ENCODE measurements at regions not wholly inside any gene's neighbourhood (a gene's known extent, or its start where the extent isn't known, plus 50 kb on each side); places are given as distances from the start of the nearest gene placed in this dataset.

DNA sequence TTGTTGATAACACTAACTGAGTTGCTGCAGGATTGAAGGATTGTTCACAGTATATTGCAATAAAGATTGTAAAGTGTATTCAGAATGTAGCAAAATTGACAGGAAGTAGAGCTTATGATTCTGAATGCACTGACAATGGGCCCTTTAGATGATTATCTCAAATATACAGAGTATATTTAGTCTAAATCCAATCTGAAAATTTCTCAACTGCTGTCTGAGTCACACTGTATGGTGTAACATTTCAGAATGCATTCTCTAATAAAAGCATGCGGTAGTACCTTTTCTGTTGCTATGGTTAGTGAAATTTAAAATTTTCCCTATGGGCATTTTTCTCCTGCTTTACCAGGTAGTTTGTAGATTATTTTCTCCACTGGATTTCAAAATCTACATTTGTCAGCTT is 365.2 kb downstream of the PCDH17 start:
- no peaks in the 10 kb centered on the region for H3K36me3 ChIP-seq (ENCODE audit: control insufficient read depth in 2 of 2, insufficient read depth in 1 of 2, low read length in 2 of 2)
- CTCF ChIA-PET = interaction anchor here (0.5 to 0.7 kb wide), 2 partner anchors 10 to 706 kb away, joined by 3 to 4 read pairs; no protein-coding TSS in a partner anchor
- H3K9me3 ChIP-seq (ENCODE audit: control insufficient read depth, insufficient read depth, low read depth, low read length) = no peaks in the 10 kb centered on the region
- POLR2A ChIA-PET = no interaction called here
- no peaks in the 10 kb centered on the region for H3K4me1 ChIP-seq (ENCODE audit: control insufficient read depth, insufficient read depth, low read length)
- H3K4me3 ChIP-seq (ENCODE audit: low read depth, low read length) = no peak overlapping the region
- no peak for TF ChIP-seq ZNF391 (tag by site-specific recombination; IDR thresholded peaks at IDR 0.05; ENCODE audit: borderline replicate concordance, low read depth)
- TF ChIP-seq ZBTB17 (tag by site-specific recombination; IDR thresholded peaks at IDR 0.05) = no peak
- no peak for TF ChIP-seq ZFHX2 (tag by site-specific recombination; conservative IDR thresholded peaks at IDR 0.05)
- no peak for TF ChIP-seq MZF1 (tag by site-specific recombination; IDR thresholded peaks at IDR 0.05; ENCODE audit: borderline replicate concordance)
- TF ChIP-seq, protein P1, sequence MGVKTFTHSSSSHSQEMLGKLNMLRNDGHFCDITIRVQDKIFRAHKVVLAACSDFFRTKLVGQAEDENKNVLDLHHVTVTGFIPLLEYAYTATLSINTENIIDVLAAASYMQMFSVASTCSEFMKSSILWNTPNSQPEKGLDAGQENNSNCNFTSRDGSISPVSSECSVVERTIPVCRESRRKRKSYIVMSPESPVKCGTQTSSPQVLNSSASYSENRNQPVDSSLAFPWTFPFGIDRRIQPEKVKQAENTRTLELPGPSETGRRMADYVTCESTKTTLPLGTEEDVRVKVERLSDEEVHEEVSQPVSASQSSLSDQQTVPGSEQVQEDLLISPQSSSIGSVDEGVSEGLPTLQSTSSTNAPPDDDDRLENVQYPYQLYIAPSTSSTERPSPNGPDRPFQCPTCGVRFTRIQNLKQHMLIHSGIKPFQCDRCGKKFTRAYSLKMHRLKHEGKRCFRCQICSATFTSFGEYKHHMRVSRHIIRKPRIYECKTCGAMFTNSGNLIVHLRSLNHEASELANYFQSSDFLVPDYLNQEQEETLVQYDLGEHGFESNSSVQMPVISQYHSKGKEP (tag by site-specific recombination; IDR thresholded peaks at IDR 0.05) = no peak
- TF ChIP-seq ZNF433 (tag by site-specific recombination; IDR thresholded peaks at IDR 0.05; ENCODE audit: low read depth) = no peak
- H3K27ac ChIP-seq (ENCODE audit: extremely low read depth, low read depth, low read length) = no peak overlapping the region

GRCh38 chr13:58004751-58005150 is 373.2 kb downstream of the PCDH17 start:
- Histone ChIP-seq H3K27ac (ENCODE audit: extremely low read depth, low read depth, low read length) (no peak overlapping the region), H3K9me3 (ENCODE audit: control insufficient read depth, insufficient read depth, low read depth, low read length) (no peaks in the 10 kb centered on the region), H3K4me1 (ENCODE audit: control insufficient read depth, insufficient read depth, low read length) (no peaks in the 10 kb centered on the region), H3K36me3 (ENCODE audit: control insufficient read depth in 2 of 2, insufficient read depth in 1 of 2, low read length in 2 of 2) (no peaks in the 10 kb centered on the region), H3K4me3 (ENCODE audit: low read depth, low read length) (no peak overlapping the region)
- ChIA-PET CTCF (no interaction called here), POLR2A (no interaction called here)
- TF ChIP-seq HIC1 (tag by site-specific recombination; IDR thresholded peaks at IDR 0.05) (no peak), ZNF76 (tag by site-specific recombination; IDR thresholded peaks at IDR 0.05; ENCODE audit: borderline replicate concordance, low read depth) (no peak), ZNF324 (tag by site-specific recombination; IDR thresholded peaks at IDR 0.05) (no peak), MZF1 (tag by site-specific recombination; IDR thresholded peaks at IDR 0.05; ENCODE audit: borderline replicate concordance) (no peak), YY2 (tag by site-specific recombination; IDR thresholded peaks at IDR 0.05) (no peak), ZNF426 (tag by site-specific recombination; IDR thresholded peaks at IDR 0.05) (no peak), ZBTB11 (tag by site-specific recombination; conservative IDR thresholded peaks at IDR 0.05; ENCODE audit: low read depth) (no peak)
- TF ChIP-seq, protein P2, sequence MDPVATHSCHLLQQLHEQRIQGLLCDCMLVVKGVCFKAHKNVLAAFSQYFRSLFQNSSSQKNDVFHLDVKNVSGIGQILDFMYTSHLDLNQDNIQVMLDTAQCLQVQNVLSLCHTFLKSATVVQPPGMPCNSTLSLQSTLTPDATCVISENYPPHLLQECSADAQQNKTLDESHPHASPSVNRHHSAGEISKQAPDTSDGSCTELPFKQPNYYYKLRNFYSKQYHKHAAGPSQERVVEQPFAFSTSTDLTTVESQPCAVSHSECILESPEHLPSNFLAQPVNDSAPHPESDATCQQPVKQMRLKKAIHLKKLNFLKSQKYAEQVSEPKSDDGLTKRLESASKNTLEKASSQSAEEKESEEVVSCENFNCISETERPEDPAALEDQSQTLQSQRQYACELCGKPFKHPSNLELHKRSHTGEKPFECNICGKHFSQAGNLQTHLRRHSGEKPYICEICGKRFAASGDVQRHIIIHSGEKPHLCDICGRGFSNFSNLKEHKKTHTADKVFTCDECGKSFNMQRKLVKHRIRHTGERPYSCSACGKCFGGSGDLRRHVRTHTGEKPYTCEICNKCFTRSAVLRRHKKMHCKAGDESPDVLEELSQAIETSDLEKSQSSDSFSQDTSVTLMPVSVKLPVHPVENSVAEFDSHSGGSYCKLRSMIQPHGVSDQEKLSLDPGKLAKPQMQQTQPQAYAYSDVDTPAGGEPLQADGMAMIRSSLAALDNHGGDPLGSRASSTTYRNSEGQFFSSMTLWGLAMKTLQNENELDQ (tag by site-specific recombination; IDR thresholded peaks at IDR 0.05; ENCODE audit: low read depth) = no peak
- TF ChIP-seq, protein P3, sequence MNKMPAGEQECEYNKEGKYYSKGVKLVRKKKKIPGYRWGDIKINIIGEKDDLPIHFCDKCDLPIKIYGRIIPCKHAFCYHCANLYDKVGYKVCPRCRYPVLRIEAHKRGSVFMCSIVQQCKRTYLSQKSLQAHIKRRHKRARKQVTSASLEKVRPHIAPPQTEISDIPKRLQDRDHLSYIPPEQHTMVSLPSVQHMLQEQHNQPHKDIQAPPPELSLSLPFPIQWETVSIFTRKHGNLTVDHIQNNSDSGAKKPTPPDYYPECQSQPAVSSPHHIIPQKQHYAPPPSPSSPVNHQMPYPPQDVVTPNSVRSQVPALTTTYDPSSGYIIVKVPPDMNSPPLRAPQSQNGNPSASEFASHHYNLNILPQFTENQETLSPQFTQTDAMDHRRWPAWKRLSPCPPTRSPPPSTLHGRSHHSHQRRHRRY (tag by site-specific recombination; IDR thresholded peaks at IDR 0.05) = no peak
- TF ChIP-seq, protein P4, sequence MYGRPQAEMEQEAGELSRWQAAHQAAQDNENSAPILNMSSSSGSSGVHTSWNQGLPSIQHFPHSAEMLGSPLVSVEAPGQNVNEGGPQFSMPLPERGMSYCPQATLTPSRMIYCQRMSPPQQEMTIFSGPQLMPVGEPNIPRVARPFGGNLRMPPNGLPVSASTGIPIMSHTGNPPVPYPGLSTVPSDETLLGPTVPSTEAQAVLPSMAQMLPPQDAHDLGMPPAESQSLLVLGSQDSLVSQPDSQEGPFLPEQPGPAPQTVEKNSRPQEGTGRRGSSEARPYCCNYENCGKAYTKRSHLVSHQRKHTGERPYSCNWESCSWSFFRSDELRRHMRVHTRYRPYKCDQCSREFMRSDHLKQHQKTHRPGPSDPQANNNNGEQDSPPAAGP (tag by site-specific recombination; IDR thresholded peaks at IDR 0.05) = no peak

Measured in HEK293 (cell line).